ENCODE measurements at regions not wholly inside any gene's neighbourhood (a gene's known extent, or its start where the extent isn't known, plus 50 kb on each side); places are given as distances from the start of the nearest gene placed in this dataset.

DNA sequence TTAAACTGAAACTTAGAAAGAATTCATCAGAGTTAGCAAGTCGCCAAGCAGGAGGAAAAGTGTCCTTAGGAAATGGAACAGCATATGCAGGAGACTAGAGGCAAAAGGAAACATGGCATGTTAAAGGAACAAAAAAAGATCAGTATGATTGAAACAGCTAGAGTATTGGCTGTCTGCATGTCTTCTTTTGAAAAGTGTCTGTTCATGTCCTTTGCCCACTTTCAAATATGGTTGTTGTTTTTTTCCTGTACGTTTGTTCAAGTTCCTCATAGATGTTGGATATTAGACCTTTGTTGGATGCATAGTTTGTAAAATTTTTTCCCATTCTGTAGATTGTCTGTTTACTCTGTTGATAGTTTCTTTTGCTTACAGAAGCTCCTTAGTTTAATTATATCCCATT lies 161.6 kb downstream of the NR4A2 start:
- Histone ChIP-seq H3K27ac (no peak overlapping the region), H3K9ac (no peak overlapping the region), H4K20me1 (no peaks in the 10 kb centered on the region), H3K36me3 (no peaks in the 10 kb centered on the region), H3K4me2 (no peak overlapping the region), H3K4me1 (no peaks in the 10 kb centered on the region), H3K4me3 (no peak overlapping the region), H3K9me3 (no peaks in the 10 kb centered on the region), H3K27me3 (no peaks in the 10 kb centered on the region)
- TF ChIP-seq Cebpa-rat (IDR thresholded peaks at IDR 0.05): no peak

DNA sequence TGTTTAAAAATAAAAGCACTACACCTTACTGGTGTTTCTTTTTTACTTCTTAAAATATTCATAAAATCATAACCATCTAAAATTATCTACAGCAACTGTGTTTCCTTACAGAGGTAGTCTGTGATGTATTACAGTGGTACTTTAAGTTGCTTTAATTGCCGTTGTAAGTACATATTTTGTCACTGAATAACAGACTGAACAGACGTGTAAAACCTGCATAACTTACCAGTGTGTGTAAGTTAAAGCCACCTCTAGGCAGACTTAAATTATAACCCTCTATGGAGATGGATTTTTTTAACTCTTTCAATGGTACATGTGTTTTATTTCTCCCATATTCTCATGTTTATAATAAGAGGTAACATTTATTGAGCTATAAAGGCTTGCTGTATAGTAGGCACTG lies 166.8 kb downstream of the NR4A2 start:
- no peaks in the 10 kb centered on the region for H3K9me3 ChIP-seq
- no peak overlapping the region for H3K4me3 ChIP-seq
- no peak overlapping the region for H3K4me2 ChIP-seq
- no peaks in the 10 kb centered on the region for H4K20me1 ChIP-seq
- no peaks in the 10 kb centered on the region for H3K36me3 ChIP-seq
- TF ChIP-seq Cebpa-rat (IDR thresholded peaks at IDR 0.05): no peak
- H3K4me1 ChIP-seq: no peaks in the 10 kb centered on the region
- no peak overlapping the region for H3K9ac ChIP-seq
- H3K27me3 ChIP-seq: no peaks in the 10 kb centered on the region
- H3K27ac ChIP-seq: no peak overlapping the region

DNA sequence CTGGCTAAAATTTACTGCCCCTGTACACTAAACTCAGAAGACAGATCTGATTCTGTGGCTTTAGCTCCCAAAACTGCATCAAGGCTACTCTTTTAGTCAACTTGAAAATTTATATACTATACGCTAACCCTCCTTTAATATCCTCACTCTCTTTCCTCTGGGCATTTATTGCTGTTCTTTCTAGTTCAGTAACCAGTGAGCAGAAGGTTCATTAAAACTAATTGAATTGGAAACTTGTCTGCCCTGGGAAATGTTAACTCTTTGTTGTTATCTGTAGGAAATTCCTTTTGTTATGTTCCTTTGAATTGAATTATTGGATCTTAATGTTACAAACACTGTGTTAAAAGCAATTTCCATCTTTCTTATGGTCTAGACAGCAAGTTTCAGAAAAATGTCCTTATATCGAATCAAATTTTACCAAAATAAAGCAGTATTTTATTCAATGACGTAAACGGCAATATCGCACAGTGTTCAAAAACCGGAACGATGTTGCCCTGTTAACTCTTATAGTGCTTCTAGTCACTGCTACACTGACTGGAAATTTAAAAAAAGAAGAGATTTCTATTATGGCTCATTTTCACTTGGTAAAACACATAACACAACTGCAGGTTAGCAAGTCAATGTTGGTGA lies 168.3 kb downstream of the NR4A2 start:
- no peak for TF ChIP-seq Cebpa-rat (IDR thresholded peaks at IDR 0.05)
- H3K9me3 ChIP-seq: no peaks in the 10 kb centered on the region
- no peak overlapping the region for H3K27ac ChIP-seq
- no peak overlapping the region for H3K4me2 ChIP-seq
- H3K36me3 ChIP-seq: no peaks in the 10 kb centered on the region
- no peaks in the 10 kb centered on the region for H3K4me1 ChIP-seq
- no peak overlapping the region for H3K4me3 ChIP-seq
- no peak overlapping the region for H3K9ac ChIP-seq
- H4K20me1 ChIP-seq: no peaks in the 10 kb centered on the region
- no peaks in the 10 kb centered on the region for H3K27me3 ChIP-seq

DNA sequence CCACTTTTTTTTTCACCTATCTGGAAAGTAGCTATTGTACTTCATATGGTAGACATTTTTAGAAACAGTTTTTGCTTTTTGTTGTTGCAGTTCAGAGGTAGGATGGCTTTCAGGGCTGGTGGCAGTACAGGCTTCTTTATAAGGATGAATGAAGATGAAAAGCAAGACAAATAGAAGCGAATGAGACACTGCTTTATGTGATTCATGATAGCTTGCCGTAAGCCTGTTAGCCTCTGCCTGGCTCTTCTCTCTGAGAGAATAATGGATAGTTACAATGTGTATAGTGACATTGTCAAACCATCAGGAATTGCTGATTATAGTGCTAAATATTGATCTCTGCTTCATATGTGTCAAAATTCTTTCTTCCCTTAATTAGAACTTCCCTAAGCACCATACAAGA lies 173.7 kb downstream of the NR4A2 start:
- Histone ChIP-seq H3K27me3 (no peaks in the 10 kb centered on the region), H3K9me3 (no peaks in the 10 kb centered on the region), H3K4me2 (no peak overlapping the region), H4K20me1 (no peaks in the 10 kb centered on the region), H3K9ac (no peak overlapping the region), H3K27ac (no peak overlapping the region), H3K4me3 (no peak overlapping the region), H3K36me3 (no peaks in the 10 kb centered on the region), H3K4me1 (no peaks in the 10 kb centered on the region)
- TF ChIP-seq Cebpa-rat (IDR thresholded peaks at IDR 0.05): no peak

DNA sequence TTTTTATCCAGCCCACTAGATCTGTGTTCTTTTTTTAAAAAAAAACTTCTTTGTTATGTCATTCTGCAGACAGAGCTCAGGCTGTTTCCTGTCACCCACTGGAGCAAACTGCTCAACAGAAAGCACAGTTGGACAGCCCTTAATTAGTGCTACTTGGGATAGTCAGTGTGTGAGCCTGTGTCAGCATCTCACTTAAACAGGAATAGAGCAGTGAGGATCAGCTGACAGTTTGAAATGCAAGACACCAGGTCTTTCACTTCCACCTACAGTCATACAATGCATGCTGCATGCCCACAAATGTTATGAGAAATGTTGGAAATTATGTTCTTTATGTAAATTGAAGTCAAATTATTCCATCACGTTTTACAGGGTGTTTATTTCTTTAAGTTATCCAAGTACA lies 174.9 kb downstream of the NR4A2 start:
- Histone ChIP-seq H3K4me2 (no peak overlapping the region), H3K27me3 (no peaks in the 10 kb centered on the region), H3K4me3 (no peak overlapping the region), H3K4me1 (no peaks in the 10 kb centered on the region), H4K20me1 (no peaks in the 10 kb centered on the region), H3K9ac (no peak overlapping the region), H3K36me3 (no peaks in the 10 kb centered on the region), H3K27ac (no peak overlapping the region), H3K9me3 (no peaks in the 10 kb centered on the region)
- TF ChIP-seq Cebpa-rat (IDR thresholded peaks at IDR 0.05): no peak

DNA sequence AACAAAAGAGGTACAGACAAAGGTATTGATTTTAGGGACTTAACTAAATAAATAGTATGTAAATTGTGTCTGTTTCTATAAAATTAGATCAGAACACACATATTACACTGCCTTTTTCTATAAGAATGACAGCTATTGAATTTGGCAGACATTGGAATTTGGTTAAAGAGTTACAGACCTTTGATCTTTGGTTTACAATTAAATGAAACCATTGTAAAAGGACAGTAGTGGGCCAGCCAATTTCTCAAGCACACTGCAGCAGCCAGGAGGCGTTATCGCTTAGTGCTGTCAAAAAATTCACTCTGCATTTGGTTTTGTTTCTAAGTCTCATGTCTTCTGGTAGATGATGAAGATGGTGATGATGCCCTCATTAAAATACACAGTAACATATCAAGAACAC lies 175.9 kb downstream of the NR4A2 start:
- Histone ChIP-seq H3K4me2 (no peak overlapping the region), H3K4me3 (no peak overlapping the region), H3K4me1 (no peaks in the 10 kb centered on the region), H3K36me3 (no peaks in the 10 kb centered on the region), H3K27ac (no peak overlapping the region), H3K9me3 (no peaks in the 10 kb centered on the region), H3K9ac (no peak overlapping the region), H4K20me1 (no peaks in the 10 kb centered on the region), H3K27me3 (no peaks in the 10 kb centered on the region)
- TF ChIP-seq Cebpa-rat (IDR thresholded peaks at IDR 0.05): no peak

DNA sequence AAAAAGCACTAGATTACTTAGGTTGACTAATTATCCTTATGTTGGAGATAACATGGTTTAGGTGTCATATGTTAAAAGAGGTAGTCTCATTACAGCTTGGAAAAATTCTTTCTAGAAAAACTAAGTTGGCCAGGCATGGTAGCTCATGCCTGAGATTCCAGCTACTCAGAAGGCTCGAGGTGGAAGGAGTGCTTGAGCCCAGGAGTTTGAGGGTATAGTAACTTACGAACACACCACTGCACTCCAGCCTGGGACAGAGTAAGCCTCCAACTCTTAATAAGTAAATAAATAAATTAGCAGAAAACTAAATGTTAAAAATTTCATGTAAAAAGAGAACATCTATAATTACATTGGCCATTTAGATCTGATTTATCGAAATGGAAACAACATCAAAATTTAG lies 177.2 kb downstream of the NR4A2 start:
- TF ChIP-seq Cebpa-rat (IDR thresholded peaks at IDR 0.05): no peak
- Histone ChIP-seq H3K4me3 (no peak overlapping the region), H3K27ac (no peak overlapping the region), H3K4me2 (no peak overlapping the region), H3K27me3 (no peaks in the 10 kb centered on the region), H3K9ac (no peak overlapping the region), H3K4me1 (no peaks in the 10 kb centered on the region), H3K9me3 (no peaks in the 10 kb centered on the region), H3K36me3 (no peaks in the 10 kb centered on the region), H4K20me1 (no peaks in the 10 kb centered on the region)

DNA sequence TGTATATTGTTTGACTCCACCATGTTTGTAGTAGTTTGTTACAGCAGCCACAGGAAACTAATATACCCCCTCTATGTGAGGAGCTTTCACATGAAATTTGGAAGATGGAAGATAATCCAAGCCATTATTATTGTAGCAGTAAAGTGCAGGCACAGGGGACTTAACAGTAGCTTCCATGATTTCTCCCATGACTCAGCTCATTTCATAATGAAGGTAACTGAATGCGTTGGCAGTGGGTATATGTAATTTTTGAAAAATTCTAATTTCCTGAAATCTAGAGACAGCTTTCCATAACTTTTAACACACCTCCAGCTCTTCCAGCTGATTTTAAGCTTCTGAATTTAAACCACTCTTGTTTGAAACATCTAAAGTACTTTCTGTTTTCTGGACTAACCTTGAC lies 181.2 kb downstream of the NR4A2 start:
- no peak for TF ChIP-seq Cebpa-rat (IDR thresholded peaks at IDR 0.05)
- Histone ChIP-seq H3K36me3 (no peaks in the 10 kb centered on the region), H3K9me3 (no peaks in the 10 kb centered on the region), H3K27ac (no peak overlapping the region), H4K20me1 (no peaks in the 10 kb centered on the region), H3K4me2 (no peak overlapping the region), H3K4me3 (no peak overlapping the region), H3K9ac (no peak overlapping the region), H3K27me3 (no peaks in the 10 kb centered on the region), H3K4me1 (no peaks in the 10 kb centered on the region)

DNA sequence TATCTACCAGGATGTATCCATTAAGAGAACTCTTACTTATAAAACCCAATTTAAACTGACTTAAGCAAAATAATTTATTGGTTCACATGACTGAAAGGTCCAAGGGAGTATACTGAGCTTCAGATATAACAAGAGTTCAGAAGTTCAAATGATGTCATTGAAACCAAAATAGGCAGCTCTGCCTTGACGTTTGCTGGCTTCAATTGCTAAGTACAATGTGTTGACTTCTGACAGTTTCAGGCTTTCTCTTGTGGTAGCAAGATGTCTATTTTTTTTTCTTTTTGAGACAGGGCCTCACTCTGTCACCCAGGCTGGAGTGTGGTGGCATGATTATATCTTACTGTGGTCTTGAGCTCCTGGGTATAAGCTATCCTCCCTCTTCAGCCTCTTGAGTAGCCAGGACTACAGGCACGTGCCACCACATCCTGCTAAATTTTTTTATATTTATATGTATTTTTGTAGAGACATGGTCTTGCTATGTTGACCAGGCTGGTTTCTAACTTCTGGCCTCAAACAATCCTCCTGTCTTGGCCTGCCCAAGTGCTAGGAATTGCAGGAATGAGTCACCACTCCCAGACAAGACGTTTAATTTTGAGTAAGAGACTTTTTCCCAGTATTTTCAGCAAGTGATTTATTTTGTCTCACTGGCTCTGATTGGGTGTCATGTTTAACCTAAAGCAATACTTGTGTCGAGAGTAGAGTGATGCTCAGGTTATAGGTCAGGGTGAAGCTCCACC lies 184.8 kb downstream of the NR4A2 start:
- Histone ChIP-seq H4K20me1 (no peaks in the 10 kb centered on the region), H3K4me3 (no peak overlapping the region), H3K4me1 (no peaks in the 10 kb centered on the region), H3K4me2 (no peak overlapping the region), H3K9me3 (no peaks in the 10 kb centered on the region), H3K27ac (no peak overlapping the region), H3K27me3 (no peaks in the 10 kb centered on the region), H3K36me3 (no peaks in the 10 kb centered on the region), H3K9ac (no peak overlapping the region)
- TF ChIP-seq Cebpa-rat (IDR thresholded peaks at IDR 0.05): no peak

DNA sequence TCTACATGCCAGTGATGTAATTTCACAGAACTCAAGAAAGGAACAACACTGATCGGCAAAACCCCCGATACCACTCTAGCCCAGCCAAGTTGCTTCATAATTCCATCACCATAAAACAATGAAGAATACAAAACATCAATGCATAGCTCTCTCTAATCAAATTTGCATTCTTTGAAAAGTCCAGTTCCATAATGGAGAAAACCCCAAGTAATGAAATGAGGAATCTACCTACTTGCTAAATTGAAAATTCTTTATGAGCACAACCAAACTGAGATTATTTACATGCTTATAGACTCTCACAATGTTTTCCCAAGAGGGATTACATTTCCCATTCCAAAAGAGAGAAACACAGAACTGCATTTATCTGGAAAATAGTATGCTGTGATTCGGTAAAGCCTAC lies 186.5 kb downstream of the NR4A2 start:
- Histone ChIP-seq H3K4me3 (no peak overlapping the region), H3K27ac (no peak overlapping the region), H3K9ac (no peak overlapping the region), H3K9me3 (no peaks in the 10 kb centered on the region), H3K36me3 (no peaks in the 10 kb centered on the region), H4K20me1 (no peaks in the 10 kb centered on the region), H3K27me3 (no peaks in the 10 kb centered on the region), H3K4me1 (no peaks in the 10 kb centered on the region), H3K4me2 (no peak overlapping the region)
- TF ChIP-seq Cebpa-rat (IDR thresholded peaks at IDR 0.05): no peak

Data from BLaER1 (cell line).